Psoas muscle (tissue), 7 donors: ENCODE measurements at regions not wholly inside any gene's neighbourhood (a gene's known extent, or its start where the extent isn't known, plus 50 kb on each side); places are given as distances from the start of the nearest gene placed in this dataset.

Experiments used
- ATAC-seq, 4 donors: fragments of 200-7000 bp; cut with Tn5 transposase; one replicate each; pipeline ENCODE4 v1.9.1; 2020; ENCODE audit warnings: moderate library complexity in 3 of 4, mild to moderate bottlenecking in 2 of 4
- DNase-seq, 2 donors: peaks; one replicate each; pipeline ENCODE4 v3.0.0-alpha.2; 2020
- H3K27ac ChIP-seq: fragments of 200-600 bp; one replicate; pipeline ENCODE4 v1.8.0; 2022
- H3K27me3 ChIP-seq, 3 donors: fragments of 200-600 bp in 1 of 3; one replicate each; pipeline versions ENCODE4 v1.6.1 to v1.8.0; 2013 to 2022; ENCODE audit warnings: low read length in 2 of 3, mild to moderate bottlenecking in 2 of 3, moderate library complexity in 1 of 3; ENCODE audit not compliant: insufficient read depth in 3 of 3
- H3K36me3 ChIP-seq, 2 donors: fragments of 200-600 bp in 1 of 2; one replicate each; pipeline versions ENCODE4 v1.6.1 to v1.8.0; 2013 to 2022; ENCODE audit warnings: low read depth in 1 of 2, mild to moderate bottlenecking in 1 of 2, moderate library complexity in 1 of 2; ENCODE audit not compliant: insufficient read depth in 1 of 2
- H3K4me1 ChIP-seq: fragments of 200-600 bp; one replicate; pipeline ENCODE4 v1.8.0; 2022
- H3K4me3 ChIP-seq: fragments of 200-600 bp; one replicate; pipeline ENCODE4 v1.8.0; 2022; ENCODE audit warnings: mild to moderate bottlenecking
- H3K9me3 ChIP-seq: fragments of 200-600 bp; one replicate; pipeline ENCODE4 v1.8.0; 2022
- CTCF ChIP-seq: fragments of 200-600 bp; IDR thresholded peaks from one replicate; pipeline ENCODE4 v1.8.0; 2022; ENCODE audit warnings: antibody characterized with exemption
- WGBS, 3 donors: extraction: QIAGEN DNeasy Blood & Tissue Kit; methylation state at CpG; one replicate each; pipeline versions ENCODE4 v1.1.6 to v1.1.7; 2013; 5-methylcytosine and 5-hydroxymethylcytosine counted together
- intact Hi-C, 2 donors: fragments of 100-400 bp; cut with DNase I; formaldehyde crosslinking; loops; one replicate each; pipeline versions ENCODE4 v1.11.0 to v1.14.2; 2022
- donor health status: healthy with polysubstance abuse.
- donor health status: DM: no; HTN: no; CAD: no; lungs with moderate emphysema.
- donor health status: Bipolar disorder and iron deficiency.
- donor health status: healthy.
- donor health status: DM: yes; HTN: yes; CAD: no.
- donor health status: DM: no; HTN: no; CAD: no.
- donor health status: DM: yes; HTN: yes; CAD: no.

- WGBS, 3 donors = 45 to 55% (median 45%) methylated on average over 1 of the region's 1 CpG
- intact Hi-C loops = no loop called here
- H3K27me3 ChIP-seq = no peaks in the 10 kb centered on the region
- H3K4me1 ChIP-seq = no peaks in the 10 kb centered on the region
- H3K36me3 ChIP-seq = no peaks in the 10 kb centered on the region
- H3K4me3 ChIP-seq = no peak overlapping the region
- no peak for TF ChIP-seq CTCF
- DNase-seq = no peak
- H3K27ac ChIP-seq = no peak overlapping the region
- ATAC-seq = no peak
- no peaks in the 10 kb centered on the region for H3K9me3 ChIP-seq
These were observed 213.8 kb upstream of the PACRGL start for GRCh38 chr4:20486433-20486832.

GRCh38 chr4:20487446-20487845, 212.8 kb upstream of the PACRGL start:
- Histone ChIP-seq H3K4me1 (no peaks in the 10 kb centered on the region), H3K4me3 (no peak overlapping the region), H3K36me3 (no peaks in the 10 kb centered on the region), H3K27me3 (no peaks in the 10 kb centered on the region), H3K9me3 (no peaks in the 10 kb centered on the region), H3K27ac (no peak overlapping the region)
- TF ChIP-seq CTCF = no peak
- DNase-seq (no peak), ATAC-seq (no peak)
- intact Hi-C loops = no loop called here
- 45 to 59% (median 51%) methylated on average over 4 of the region's 4 CpGs for WGBS, 3 donors

GRCh38 chr4:20487852-20488251, 212.4 kb upstream of the PACRGL start:
- no peak for TF ChIP-seq CTCF
- H3K27me3 ChIP-seq = no peaks in the 10 kb centered on the region
- no peaks in the 10 kb centered on the region for H3K9me3 ChIP-seq
- DNase-seq (no peak), ATAC-seq (no peak)
- H3K36me3 ChIP-seq = no peaks in the 10 kb centered on the region
- no peak overlapping the region for H3K27ac ChIP-seq
- intact Hi-C loops = no loop called here
- WGBS, 3 donors = 22 to 30% (median 22%) methylated on average over 1 of the region's 1 CpG
- H3K4me3 ChIP-seq = no peak overlapping the region
- no peaks in the 10 kb centered on the region for H3K4me1 ChIP-seq

- WGBS, 3 donors = 23 to 43% (median 28%) methylated on average over 3 of the region's 3 CpGs
These were observed 209.5 kb upstream of the PACRGL start for GRCh38 chr4:20490734-20491133.

More at GRCh38 chr4:20490734-20491133, 209.5 kb upstream of the PACRGL start:
- no peaks in the 10 kb centered on the region for H3K36me3 ChIP-seq
- H3K27me3 ChIP-seq = no peaks in the 10 kb centered on the region
- TF ChIP-seq CTCF = no peak
- no peak overlapping the region for H3K4me3 ChIP-seq
- H3K4me1 ChIP-seq = no peaks in the 10 kb centered on the region
- ATAC-seq (no peak), DNase-seq (no peak)
- intact Hi-C loops = no loop called here
- no peaks in the 10 kb centered on the region for H3K9me3 ChIP-seq
- H3K27ac ChIP-seq = no peak overlapping the region
